ENCODE measurements at regions not wholly inside any gene's neighbourhood (a gene's known extent, or its start where the extent isn't known, plus 50 kb on each side); places are given as distances from the start of the nearest gene placed in this dataset.
"Not testable (repeated sequence)": the region's sequence is repeated elsewhere in the genome, so short reads cannot be mapped to it uniquely, and the experiment has no call there.

GRCh38 chr7:15837306-15837950 lies 150.9 kb upstream of the MEOX2 start:
- Mint-ChIP-seq H3K4me1 (no peaks in the 10 kb centered on the region), H3K9me3 (no peaks in the 10 kb centered on the region), H3K27me3 (no peaks in the 10 kb centered on the region), H3K4me3 (no peak overlapping the region), H3K27ac (no peak overlapping the region), H3K36me3 (no peaks in the 10 kb centered on the region)
- DNase-seq (no peak), ATAC-seq (no peak)
- POLR2A ChIA-PET: no interaction called here

- Mint-ChIP-seq H3K9me3 (no peaks in the 10 kb centered on the region), H3K27me3 (no peaks in the 10 kb centered on the region), H3K4me3 (no peak overlapping the region), H3K36me3 (no peaks in the 10 kb centered on the region), H3K27ac (no peak overlapping the region), H3K4me1 (no peaks in the 10 kb centered on the region)
- POLR2A ChIA-PET: no interaction called here
- ATAC-seq (no peak), DNase-seq (no peak)
These were observed 150.2 kb upstream of the MEOX2 start for GRCh38 chr7:15836651-15837050.

- H3K36me3 Mint-ChIP-seq: no peaks in the 10 kb centered on the region
- DNase-seq (no peak), ATAC-seq (no peak)
- no peak overlapping the region for H3K27ac Mint-ChIP-seq
- no peaks in the 10 kb centered on the region for H3K27me3 Mint-ChIP-seq
- no peak overlapping the region for H3K4me3 Mint-ChIP-seq
- no peaks in the 10 kb centered on the region for H3K4me1 Mint-ChIP-seq
- POLR2A ChIA-PET: no interaction called here
- no peaks in the 10 kb centered on the region for H3K9me3 Mint-ChIP-seq
These were observed 149.6 kb upstream of the MEOX2 start for GRCh38 chr7:15836041-15836440.

GRCh38 chr7:15834446-15834845 lies 148.0 kb upstream of the MEOX2 start:
- H3K27ac Mint-ChIP-seq: no peak overlapping the region
- DNase-seq: no peak
- no peak for ATAC-seq
- no peaks in the 10 kb centered on the region for H3K36me3 Mint-ChIP-seq
- POLR2A ChIA-PET: no interaction called here
- no peaks in the 10 kb centered on the region for H3K27me3 Mint-ChIP-seq
- no peaks in the 10 kb centered on the region for H3K4me1 Mint-ChIP-seq
- no peak overlapping the region for H3K4me3 Mint-ChIP-seq
- peaks cover 0 to 5% (median 0%) of the 10 kb centered on the region in 9 donors for H3K9me3 Mint-ChIP-seq

GRCh38 chr7:15832996-15833395 lies 146.5 kb upstream of the MEOX2 start:
- Mint-ChIP-seq H3K4me3 (no peak overlapping the region), H3K27ac (no peak overlapping the region), H3K36me3 (no peaks in the 10 kb centered on the region), H3K4me1 (no peaks in the 10 kb centered on the region), H3K27me3 (no peaks in the 10 kb centered on the region), H3K9me3 (peaks cover 0 to 5% (median 0%) of the 10 kb centered on the region in 9 donors)
- DNase-seq (no peak), ATAC-seq (no peak)
- POLR2A ChIA-PET: no interaction called here

- no peak overlapping the region for H3K27ac Mint-ChIP-seq
- ATAC-seq (no peak), DNase-seq (no peak)
- no peaks in the 10 kb centered on the region for H3K4me1 Mint-ChIP-seq
- H3K9me3 Mint-ChIP-seq: peaks cover 0 to 5% (median 0%) of the 10 kb centered on the region in 9 donors
- H3K36me3 Mint-ChIP-seq: no peaks in the 10 kb centered on the region
- POLR2A ChIA-PET: no interaction called here
- no peak overlapping the region for H3K4me3 Mint-ChIP-seq
- no peaks in the 10 kb centered on the region for H3K27me3 Mint-ChIP-seq
These were observed 145.1 kb upstream of the MEOX2 start for GRCh38 chr7:15831606-15832005.

- Mint-ChIP-seq H3K9me3 (peaks cover 0 to 5% (median 0%) of the 10 kb centered on the region in 9 donors), H3K36me3 (no peaks in the 10 kb centered on the region)
These were observed 143.2 kb upstream of the MEOX2 start for GRCh38 chr7:15829691-15830090.

GRCh38 chr7:15828881-15829280 lies 142.4 kb upstream of the MEOX2 start:
- no peaks in the 10 kb centered on the region for H3K36me3 Mint-ChIP-seq
- ATAC-seq: no peak
- POLR2A ChIA-PET: no interaction called here
- no peaks in the 10 kb centered on the region for H3K4me1 Mint-ChIP-seq
- DNase-seq: no peak
- H3K27me3 Mint-ChIP-seq: no peaks in the 10 kb centered on the region
- no peak overlapping the region for H3K27ac Mint-ChIP-seq
- peaks cover 0 to 5% (median 0%) of the 10 kb centered on the region in 9 donors for H3K9me3 Mint-ChIP-seq
- no peak overlapping the region for H3K4me3 Mint-ChIP-seq

More at GRCh38 chr7:15829691-15830090, 143.2 kb upstream of the MEOX2 start:
- H3K4me3 Mint-ChIP-seq: no peak overlapping the region
- DNase-seq: no peak
- no peak overlapping the region for H3K27ac Mint-ChIP-seq
- POLR2A ChIA-PET: no interaction called here
- H3K4me1 Mint-ChIP-seq: no peaks in the 10 kb centered on the region
- ATAC-seq: no peak
- H3K27me3 Mint-ChIP-seq: no peaks in the 10 kb centered on the region

- peaks cover 0 to 14% (median 0%) of the 10 kb centered on the region in 9 donors for H3K9me3 Mint-ChIP-seq
- no peaks in the 10 kb centered on the region for H3K4me1 Mint-ChIP-seq
- no peak overlapping the region for H3K4me3 Mint-ChIP-seq
- no peaks in the 10 kb centered on the region for H3K36me3 Mint-ChIP-seq
- no peak for DNase-seq
- POLR2A ChIA-PET: no interaction called here
- H3K27me3 Mint-ChIP-seq: no peaks in the 10 kb centered on the region
- H3K27ac Mint-ChIP-seq: no peak overlapping the region
- no peak for ATAC-seq
These were observed 135.3 kb upstream of the MEOX2 start for GRCh38 chr7:15821484-15822427.

- no peak for ATAC-seq
- DNase-seq: no peak
- POLR2A ChIA-PET: no interaction called here
- H3K27ac Mint-ChIP-seq: no peak overlapping the region
- no peak overlapping the region for H3K4me3 Mint-ChIP-seq
- H3K36me3 Mint-ChIP-seq: no peaks in the 10 kb centered on the region
- H3K9me3 Mint-ChIP-seq: peaks cover 0 to 23% (median 2%) of the 10 kb centered on the region in 9 donors
- no peaks in the 10 kb centered on the region for H3K4me1 Mint-ChIP-seq
- no peaks in the 10 kb centered on the region for H3K27me3 Mint-ChIP-seq
These were observed 133.8 kb upstream of the MEOX2 start for GRCh38 chr7:15820319-15820718.

GRCh38 chr7:15816835-15817426 lies 130.4 kb upstream of the MEOX2 start:
- POLR2A ChIA-PET: no interaction called here
- Mint-ChIP-seq H3K36me3 (no peaks in the 10 kb centered on the region), H3K4me1 (no peaks in the 10 kb centered on the region), H3K27ac (no peak overlapping the region), H3K9me3 (peaks cover 0 to 23% (median 3%) of the 10 kb centered on the region in 9 donors), H3K4me3 (no peak overlapping the region), H3K27me3 (no peaks in the 10 kb centered on the region)
- no peak for DNase-seq
- no peak for ATAC-seq

GRCh38 chr7:15813448-15813847 lies 127.0 kb upstream of the MEOX2 start:
- no peaks in the 10 kb centered on the region for H3K36me3 Mint-ChIP-seq
- no peak overlapping the region for H3K27ac Mint-ChIP-seq
- no peak overlapping the region for H3K4me3 Mint-ChIP-seq
- DNase-seq (no peak), ATAC-seq (no peak)
- peaks cover 0 to 33% (median 5%) of the 10 kb centered on the region in 9 donors for H3K9me3 Mint-ChIP-seq
- no peaks in the 10 kb centered on the region for H3K27me3 Mint-ChIP-seq
- POLR2A ChIA-PET: no interaction called here
- no peaks in the 10 kb centered on the region for H3K4me1 Mint-ChIP-seq

GRCh38 chr7:15810383-15810782 lies 123.9 kb upstream of the MEOX2 start:
- H3K4me1 Mint-ChIP-seq, POLR2A ChIA-PET, H3K27ac Mint-ChIP-seq, H3K36me3 Mint-ChIP-seq, DNase-seq, ATAC-seq, H3K27me3 Mint-ChIP-seq, H3K4me3 Mint-ChIP-seq: not testable (repeated sequence)
- H3K9me3 Mint-ChIP-seq: peaks cover 0 to 29% (median 10%) of the 10 kb centered on the region in 9 donors
